GM12873 (cell line): ENCODE measurements at regions not wholly inside any gene's neighbourhood (a gene's known extent, or its start where the extent isn't known, plus 50 kb on each side); places are given as distances from the start of the nearest gene placed in this dataset.

ENCODE experiments used
- TF ChIP-seq, protein P1 (sequence below): IDR thresholded peaks from 2 replicates; pipeline ENCODE4 v1.5.1; 2012; ENCODE audit warnings: low read depth, mild to moderate bottlenecking, moderate library complexity, low read length, control low read depth; ENCODE audit not compliant: insufficient read depth; ENCODE audit errors: missing control alignments

GRCh38 chr17:71779482-71779881, 341.3 kb upstream of the SOX9 start:
- TF ChIP-seq, protein P1, sequence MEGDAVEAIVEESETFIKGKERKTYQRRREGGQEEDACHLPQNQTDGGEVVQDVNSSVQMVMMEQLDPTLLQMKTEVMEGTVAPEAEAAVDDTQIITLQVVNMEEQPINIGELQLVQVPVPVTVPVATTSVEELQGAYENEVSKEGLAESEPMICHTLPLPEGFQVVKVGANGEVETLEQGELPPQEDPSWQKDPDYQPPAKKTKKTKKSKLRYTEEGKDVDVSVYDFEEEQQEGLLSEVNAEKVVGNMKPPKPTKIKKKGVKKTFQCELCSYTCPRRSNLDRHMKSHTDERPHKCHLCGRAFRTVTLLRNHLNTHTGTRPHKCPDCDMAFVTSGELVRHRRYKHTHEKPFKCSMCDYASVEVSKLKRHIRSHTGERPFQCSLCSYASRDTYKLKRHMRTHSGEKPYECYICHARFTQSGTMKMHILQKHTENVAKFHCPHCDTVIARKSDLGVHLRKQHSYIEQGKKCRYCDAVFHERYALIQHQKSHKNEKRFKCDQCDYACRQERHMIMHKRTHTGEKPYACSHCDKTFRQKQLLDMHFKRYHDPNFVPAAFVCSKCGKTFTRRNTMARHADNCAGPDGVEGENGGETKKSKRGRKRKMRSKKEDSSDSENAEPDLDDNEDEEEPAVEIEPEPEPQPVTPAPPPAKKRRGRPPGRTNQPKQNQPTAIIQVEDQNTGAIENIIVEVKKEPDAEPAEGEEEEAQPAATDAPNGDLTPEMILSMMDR, result no peak

DNA sequence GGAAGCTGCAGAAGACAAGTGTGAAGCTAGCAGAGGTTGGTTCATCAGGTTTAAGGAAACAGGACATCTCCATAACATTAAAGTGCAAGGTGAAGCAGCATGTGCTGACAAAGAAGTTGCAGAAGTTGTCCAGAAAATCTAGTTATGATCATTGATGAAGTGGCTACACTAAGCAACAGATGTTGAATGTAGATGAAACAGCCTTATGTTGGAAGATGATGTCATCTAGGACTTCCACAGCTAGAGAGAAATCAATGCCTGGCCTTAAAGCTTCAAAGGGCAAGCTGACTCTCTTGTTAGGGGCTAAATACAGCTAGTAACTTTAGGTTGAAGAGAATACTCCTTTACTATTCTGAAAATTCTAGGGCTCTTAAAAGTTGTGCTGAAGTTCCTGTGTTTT, 340.2 kb upstream of the SOX9 start:
- TF ChIP-seq, protein P1, result no peak

DNA sequence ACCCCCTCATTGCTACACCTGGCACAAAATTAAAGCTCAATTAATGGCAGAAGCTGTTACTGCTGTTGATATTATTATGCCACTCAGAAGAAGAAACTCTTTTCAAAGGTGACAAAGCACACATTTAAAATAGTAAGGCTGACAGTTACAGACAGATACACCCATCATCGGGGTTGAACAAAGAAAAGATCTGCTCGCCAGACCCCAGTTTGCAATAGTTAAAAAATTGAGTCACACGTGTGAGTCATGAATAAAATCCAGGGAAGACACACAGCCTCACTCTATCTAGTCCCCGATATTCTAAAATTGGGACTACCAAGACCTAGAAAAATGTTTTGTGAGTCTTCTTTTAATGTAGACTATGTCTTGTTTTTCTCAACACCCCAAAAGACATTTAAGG, 330.0 kb upstream of the SOX9 start:
- TF ChIP-seq, protein P1, result no peak

GRCh38 chr17:71791311-71791710, 329.5 kb upstream of the SOX9 start:
- TF ChIP-seq, protein P1, result no peak

- TF ChIP-seq, protein P1, result no peak
These were observed 327.9 kb upstream of the SOX9 start for GRCh38 chr17:71792966-71793365.

GRCh38 chr17:71793518-71793917, 327.3 kb upstream of the SOX9 start:
- TF ChIP-seq, protein P1, result no peak

DNA sequence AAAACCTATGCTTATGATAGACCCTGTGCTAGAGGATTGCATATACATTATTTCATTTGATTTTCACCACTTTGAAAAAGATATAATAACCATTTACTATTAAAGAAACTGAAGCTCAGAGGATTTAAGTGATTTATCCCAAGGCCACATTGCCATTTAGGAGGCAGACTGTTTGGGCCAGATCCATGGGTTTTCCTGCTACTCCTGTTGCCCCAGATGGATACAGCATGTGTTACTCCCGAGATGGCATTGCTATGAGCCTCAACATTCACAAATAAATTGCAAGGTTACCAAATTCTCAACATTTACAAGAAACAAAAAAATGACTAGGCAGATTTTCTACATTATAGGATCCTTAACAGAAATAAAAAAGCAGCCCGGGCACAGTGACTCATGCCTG, 322.1 kb upstream of the SOX9 start:
- TF ChIP-seq, protein P1, result no peak
